Fibroblast of upper back skin (primary cell): ENCODE measurements at regions not wholly inside any gene's neighbourhood (a gene's known extent, or its start where the extent isn't known, plus 50 kb on each side); places are given as distances from the start of the nearest gene placed in this dataset.
A peak's percentile ranks its signal among the peaks of the same experiment; 100 is the strongest.
"Not testable (repeated sequence)": the region's sequence is repeated elsewhere in the genome, so short reads cannot be mapped to it uniquely, and the experiment has no call there.

Experiments
- DNase-seq: peaks from one replicate; pipeline ENCODE4 v3.0.0-alpha.2; 2013

DNA sequence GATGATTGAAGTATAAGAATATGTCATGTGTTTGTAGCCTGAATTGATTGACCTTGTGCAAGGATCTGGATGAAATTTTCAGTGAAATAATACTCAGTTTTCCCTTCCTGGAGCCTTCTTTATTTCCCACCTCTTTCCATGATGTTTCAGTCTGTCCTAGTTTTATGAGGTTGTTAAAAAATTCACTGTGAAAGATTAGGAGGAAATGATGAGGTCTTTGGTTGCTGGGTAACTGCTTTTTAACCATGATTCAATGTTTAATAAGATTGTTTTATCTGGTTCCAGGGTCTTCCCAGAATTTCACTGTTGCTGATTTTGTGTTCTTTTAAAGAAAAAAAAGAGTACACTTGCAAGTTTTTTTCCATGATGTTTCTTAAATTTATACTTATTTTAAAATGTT, 221.5 kb downstream of the MBL2 start:
- DNase-seq = no peak

DNA sequence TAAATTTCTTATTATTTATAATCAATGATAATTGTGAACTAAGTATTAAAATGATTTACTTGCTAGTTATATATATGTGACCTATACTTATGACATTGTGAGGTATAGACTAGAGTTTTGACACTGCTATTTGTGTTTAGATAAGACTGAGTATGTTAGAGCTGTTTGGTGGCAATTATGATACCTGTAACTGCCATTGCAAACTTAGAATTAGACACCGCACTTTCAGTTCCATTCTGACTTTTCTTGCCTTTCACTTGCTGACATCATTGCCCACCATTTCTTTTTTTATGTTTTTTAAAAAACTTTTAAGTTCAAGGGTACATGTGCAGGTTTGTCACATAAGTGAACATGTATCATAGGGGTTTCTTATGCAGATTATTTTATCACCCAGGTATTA, 214.5 kb downstream of the MBL2 start:
- no peak for DNase-seq

DNA sequence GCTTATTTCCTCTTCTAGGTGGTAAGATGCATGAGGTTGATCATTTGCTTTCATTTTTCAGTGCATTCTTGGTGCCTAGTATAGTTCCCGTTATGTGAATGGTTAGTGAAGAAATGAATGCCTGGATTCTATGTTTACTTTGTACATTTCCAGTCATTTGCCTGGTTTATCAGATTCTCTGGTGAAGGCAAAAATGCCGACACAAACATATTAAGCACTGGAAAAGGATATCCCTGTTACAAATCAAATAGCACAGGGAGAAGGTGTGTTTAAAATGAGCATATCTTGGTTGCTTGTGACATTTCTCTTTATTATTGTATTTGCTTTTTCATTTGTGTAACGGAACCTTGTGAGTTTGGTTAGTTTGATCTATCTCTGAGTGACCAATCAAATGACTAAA, 211.3 kb downstream of the MBL2 start:
- DNase-seq = no peak

DNA sequence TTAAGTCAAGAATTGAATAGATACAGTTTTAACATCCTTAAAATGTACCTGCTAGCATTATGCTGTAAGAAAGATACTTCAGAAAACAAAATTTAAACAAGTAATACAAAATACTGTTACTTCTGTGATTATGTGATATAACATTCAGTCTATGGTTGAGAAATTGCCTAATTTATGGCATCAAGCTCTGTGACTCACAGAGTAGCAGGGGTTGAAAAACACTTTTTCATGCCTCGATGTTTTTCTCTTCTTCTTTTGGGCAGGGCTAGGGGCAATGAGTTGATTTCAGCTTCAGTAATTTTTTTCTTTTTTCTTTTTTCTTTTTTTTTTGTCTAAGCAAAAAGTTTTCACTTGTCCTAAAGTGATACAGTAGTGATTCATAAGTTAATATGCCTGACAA, 209.2 kb downstream of the MBL2 start:
- no peak for DNase-seq

DNA sequence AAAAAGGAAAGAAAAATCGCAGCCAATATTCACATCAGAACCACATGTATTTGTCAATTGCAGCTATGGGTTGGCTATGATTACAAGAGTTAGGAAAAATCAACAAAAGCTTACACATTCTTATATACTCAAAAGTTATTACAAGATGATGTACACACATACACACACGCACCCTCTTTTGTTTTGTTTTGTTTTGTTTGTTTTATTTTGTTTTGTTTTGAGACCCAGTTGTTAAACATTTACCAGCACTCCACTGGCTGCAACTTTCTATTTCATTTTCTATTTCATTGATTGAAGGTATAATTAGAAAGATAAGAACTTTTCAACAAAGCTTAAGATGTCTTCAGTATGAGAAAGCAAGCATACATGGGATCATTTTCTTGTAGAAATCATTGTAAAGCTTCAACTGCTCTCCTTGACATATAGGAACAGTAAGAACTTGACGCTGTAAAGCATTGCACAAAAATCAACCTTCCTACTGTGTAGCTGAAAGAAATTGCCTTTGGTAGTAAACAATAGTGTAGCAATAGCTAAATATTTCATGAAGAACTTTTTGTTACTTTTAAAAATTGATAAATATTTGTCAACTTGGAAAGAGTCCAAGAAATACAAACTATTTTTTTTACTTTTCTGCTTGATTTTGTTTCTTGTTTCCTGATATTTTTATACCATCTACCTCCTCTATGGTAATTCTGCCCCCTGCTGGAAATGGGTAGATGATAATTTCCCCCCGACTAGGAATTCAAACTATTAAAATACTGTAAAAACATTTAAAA, 205.9 kb downstream of the MBL2 start:
- DNase-seq = peak; percentile 66

DNA sequence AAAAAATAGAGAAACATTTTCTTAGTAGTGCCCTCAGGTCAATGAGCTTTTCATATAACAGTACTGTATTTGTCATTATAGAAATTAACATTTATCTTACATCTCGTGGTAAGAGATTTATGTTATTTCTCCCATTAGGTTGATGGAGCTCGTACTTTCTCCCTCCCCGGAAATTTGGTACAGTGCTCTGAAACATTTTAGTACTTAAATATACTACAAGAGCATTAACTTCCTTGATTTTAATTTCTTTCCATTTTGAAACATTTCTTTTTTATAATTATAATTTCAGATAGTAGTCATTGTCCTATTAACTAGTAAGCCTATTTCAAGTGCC, 205.4 kb downstream of the MBL2 start:
- no peak for DNase-seq

DNA sequence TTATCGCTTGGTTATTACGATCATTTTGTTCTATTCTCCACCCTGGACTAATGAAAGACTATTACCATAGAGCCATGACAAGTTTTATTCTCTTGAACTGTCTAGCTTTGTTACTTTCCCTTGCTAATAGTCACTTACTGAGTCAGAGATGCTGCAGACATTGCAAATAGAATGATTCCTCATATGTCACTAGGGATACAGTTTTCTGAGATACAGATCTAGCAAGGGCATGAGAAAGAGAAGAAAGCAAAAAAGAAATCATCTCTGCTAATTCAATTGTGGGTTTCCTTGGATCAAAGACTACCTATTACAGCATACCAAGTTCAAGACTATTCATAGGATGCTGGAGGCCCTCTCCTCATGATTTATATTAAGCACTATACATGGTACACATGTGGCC, 204.3 kb downstream of the MBL2 start:
- peak; percentile 16 for DNase-seq

DNA sequence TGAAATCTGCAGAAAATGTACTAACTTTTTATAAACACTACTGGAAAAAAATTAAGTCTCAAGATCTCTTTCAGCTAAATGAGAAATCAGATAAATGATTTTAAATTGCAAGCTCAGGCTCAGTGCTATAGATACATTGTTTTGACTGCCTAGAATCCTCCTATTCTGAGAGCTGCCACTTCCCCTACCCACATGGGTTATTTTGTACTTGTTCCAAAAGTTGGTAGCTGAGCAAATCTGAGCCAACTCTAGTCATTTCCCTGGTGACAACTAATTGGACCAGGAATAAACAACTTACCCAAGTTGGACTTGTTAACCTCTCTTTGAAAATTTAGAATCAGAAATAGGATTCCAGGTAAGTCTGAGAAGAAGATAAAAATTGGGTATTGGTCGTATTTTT, 202.1 kb downstream of the MBL2 start:
- no peak for DNase-seq

DNA sequence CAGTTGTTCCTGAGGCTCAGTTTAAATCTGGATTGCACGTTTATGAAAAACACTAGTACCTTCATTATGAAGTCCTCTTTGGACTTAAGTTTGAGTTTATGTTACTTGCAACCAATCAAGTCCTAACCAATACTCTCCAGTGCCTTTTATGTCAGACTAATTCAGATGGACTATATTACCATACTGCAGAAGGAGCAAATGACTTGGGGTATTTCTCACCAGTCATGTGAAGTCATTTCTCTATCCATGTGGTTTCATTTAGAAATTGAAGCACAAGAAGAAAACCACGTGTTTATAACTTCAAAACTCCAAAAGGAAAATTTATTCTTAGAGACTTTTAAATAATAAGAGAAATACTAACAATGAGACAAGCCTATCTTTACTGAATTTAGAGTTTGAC, 201.6 kb downstream of the MBL2 start:
- DNase-seq = peak; percentile 38

DNA sequence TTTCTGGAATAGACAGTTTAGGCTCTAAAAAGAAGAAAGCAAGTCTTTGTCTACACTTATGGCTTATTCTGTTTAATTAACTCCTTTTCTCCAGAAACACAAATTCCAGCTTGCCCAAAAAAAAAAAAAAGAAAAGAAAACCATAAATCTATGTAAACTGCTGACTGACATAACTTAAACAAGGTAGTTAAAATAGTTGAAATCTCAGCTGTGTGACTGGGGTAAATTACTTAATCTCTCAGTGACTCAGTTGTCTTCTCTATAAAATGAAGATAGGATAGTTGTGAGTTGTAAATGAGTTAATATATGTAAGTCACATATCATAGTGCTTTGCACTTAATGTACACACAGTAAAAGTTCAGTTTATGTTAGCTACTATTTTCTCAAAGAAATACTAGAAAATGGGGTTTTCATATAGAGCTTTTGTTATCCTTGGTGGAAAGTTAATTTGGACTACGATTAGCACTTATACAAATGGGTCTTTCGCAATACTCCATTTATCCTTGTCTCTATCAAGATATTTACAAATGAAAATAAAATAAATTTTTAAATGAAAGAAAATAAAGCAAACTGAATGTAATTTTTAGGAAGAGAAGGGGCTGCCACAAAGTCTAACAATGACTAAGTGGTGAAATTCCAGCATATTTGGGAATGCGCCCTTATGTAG, 200.9 kb downstream of the MBL2 start:
- peak; percentile 4 for DNase-seq

DNA sequence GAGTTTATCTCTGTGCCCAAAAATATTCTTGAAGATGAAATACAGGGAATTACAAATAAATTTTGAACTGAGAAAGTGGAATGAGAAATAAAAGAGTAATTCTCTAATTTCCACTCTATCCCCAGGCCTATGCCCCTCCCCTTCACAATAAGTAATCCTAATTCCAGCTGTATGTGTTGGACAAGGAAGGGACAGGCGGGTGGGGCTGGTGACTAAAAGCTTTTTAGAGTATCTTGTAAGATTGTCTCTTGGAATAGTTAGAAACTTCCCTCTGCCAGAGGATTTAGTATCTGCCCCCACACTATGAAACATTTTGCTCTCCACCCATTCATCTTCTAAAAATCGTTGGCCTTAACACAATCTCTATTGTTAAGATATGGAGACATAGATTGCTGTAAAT, 199.2 kb downstream of the MBL2 start:
- DNase-seq = no peak

DNA sequence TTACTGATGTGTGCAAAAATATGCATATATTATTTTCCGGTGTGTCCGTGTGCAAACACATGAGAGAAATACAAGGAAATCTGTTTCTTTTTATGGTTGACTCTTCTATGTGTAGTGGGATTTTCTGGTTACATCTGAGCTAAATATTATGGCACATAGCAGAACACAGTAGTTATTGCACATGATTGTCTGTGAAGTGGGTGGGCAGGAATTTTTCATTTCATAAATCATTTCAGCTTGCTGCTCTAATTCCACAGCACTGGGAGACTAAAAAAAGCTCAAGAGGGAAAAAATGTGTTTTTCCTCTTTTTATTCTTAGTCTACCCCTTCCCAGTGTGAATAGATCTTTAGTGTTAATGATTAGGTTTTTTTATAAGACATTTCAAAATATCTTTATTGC, 197.9 kb downstream of the MBL2 start:
- DNase-seq = peak; percentile 68

DNA sequence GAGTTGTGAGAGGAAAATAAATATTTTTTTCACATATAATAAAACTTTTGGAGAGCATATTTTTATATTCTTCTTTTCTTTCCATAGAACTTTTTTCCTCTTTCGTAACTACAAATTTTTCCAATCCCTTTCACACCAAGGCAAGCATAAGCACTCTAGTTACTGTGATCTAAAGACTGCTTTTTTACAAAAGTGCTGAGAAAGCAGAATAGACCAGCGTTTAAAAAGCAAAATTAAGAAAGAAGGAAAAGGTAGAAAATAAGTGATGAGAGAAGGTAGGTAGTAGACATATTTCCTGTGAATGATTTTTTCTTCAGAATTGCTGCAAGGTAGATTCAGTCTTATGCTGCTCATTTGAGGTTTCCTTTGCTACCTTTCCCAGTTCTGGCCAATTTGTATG, 195.5 kb downstream of the MBL2 start:
- no peak for DNase-seq

DNA sequence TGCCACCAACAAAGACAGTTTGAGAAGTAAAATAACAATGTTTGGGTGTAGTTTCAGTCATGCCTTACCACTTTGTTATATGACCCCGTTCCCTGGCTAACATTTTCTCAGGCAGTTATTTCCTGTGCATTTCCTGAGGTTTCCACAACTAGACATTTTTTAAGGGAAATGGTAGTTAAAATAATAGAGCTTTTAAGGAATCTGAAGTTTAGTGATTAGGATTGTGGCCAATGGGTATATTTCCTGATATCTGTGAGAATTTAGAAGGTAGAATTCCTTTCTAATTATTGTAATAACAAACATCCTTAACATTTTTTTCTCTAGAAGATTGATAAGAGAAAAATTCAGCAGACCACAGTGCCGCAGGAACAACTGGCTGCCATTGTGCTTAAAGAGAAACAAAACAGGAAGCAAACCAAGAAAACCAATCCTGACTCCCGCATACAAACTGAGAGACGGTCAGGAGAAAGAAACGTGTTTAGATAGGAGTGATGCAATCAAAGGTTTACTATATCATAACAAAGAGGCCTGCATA, 193.6 kb downstream of the MBL2 start:
- DNase-seq = peak; percentile 5

DNA sequence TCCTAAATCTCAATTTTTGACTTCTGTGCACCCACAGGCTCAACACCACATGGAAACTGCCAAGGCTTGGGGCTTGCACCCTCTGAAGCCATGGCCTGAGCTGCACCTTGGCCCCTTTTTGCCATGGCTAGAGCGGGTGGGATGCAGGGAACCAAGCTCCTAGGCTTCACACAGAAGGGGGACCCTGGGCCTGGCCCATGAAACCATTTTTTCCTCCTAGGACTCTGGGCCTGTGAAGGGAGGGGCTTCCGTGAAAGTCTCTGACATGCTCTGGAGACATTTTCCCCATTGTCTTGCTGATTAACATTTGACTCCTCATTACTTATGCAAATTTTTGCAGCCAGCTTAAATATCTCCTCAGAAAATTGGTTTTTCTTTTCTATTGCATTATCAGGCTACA, 190.9 kb downstream of the MBL2 start:
- DNase-seq = not testable (repeated sequence)

DNA sequence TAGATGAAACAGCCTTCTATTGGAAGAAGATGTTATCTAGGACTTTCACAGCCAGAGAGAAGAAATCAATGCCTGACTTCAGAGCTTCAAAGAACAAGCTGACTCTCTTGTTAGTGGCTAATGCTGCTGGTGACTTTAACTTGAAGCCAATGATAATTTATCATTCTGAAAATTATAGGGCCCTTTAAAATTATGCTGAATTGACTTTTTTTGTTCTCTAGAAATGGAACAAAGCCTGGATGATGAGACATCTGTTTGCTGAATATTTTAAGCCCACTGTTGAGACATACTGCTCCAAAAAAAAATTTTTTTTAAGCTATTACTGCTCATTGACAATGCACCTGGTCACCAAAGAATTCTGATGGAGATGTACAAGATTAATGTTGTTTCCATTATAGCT, 189.2 kb downstream of the MBL2 start:
- DNase-seq = no peak

DNA sequence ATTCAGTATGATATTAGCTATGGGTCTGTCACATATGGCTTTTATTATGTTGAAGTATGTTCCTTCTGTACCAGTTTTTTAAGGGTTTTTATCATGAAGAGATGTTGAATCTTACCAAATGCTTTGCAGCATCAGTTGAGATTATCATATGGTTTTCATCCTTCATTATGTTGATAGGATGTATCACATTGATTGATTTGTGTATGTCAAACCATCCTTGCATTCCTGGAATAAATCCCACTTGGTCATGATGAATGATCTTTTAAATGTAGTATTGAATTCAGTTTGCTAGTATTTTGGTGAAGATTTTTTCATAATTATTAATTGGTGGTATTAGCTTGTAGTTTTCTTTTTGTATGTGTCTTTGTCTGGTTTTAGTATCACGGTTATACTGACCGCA, 185.9 kb downstream of the MBL2 start:
- no peak for DNase-seq

DNA sequence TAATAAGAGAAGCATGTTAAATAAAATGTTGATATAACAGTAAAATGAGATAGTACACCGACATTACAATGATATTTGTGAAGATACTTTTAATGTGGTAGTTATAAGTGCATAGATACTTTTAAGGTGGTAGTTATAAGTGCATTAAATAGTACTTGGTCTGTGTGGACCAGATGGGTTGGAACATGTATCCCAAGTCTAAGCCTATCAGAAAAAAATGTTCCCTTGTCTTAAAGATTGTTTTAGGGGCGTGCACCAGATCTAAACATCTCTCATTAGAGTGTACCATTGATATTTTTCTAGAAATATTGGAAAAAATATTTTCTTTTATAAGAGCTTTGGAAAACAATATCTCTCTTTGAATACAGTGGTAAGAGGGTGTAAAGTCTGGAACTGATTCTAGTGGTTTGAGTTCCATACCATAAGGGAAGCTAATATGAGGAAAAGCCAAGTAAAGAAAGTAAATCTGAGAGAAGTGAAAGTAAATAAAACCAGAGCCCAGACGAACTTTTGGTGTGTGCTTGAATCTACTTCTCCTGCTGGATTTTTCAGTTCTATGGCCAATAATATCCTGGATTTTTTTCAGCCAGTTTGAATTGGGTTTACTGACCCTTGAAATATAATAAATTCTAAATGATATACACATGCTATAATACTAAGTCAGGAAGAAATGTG, 175.3 kb downstream of the MBL2 start:
- peak; percentile 28 for DNase-seq

DNA sequence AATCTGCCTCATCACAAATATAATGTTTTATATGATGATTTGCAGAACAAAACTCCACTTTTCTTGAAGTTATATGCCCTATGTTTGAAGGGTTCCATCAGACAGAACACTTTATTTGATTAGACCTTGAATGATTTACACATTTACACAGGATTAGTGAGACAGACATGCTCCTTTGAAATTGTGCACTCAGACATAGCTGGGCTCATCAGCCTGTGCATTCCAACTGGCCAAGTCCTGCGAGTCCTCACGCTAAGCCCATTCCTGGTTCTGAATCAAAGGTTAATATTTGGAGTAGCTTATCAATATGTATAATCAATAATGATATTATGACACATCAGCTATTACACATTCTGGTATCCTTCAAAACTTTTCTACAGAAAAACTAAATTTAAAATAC, 173.6 kb downstream of the MBL2 start:
- no peak for DNase-seq

DNA sequence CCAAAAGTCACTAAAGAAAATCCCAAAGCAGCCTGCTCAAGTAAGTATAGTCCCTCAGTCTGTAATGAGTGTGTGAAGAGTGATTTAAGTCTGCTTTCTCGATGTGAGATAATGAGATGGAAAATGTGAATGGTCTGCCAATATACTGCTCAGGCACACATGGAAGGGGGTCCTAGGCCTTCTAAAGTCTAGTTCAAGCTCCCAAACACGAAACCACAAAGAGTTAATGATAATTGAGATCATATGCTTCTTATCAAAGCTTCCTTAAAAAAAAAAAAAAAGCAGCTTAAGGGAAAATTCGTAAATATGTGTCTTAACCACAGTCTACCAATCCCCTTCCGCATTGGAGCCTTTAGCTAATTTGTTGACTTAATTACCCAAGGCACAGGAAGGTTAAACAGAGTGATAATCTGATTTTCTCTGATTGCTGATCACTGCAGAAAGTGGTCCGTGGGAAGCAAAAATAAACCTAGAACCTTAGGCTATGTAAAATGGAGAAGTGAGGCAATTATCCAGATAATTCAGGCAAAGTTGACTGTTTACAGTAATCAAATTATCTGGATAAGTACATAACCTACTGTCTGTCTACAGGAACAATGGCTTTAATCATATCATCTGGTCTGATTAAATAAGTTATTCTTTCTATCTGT, 172.9 kb downstream of the MBL2 start:
- peak; percentile 17 for DNase-seq

DNA sequence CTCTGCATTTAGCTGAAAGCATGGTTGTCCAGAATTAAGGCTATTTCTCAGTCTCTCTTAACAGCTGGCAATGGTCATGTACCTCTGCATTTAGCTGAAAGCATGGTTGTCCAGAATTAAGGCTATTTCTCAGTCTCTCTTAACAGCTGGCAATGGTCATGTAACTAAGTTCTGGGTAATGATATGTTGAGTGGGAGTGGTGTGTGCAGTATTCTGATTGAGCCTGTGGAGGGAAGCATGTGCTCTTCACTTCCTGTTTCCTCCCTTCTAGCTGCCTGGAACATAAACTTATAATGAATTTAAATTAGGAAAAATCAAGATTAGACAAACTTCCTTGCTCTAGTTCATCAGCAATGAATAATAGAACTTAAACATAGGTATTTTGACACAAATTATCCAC, 168.5 kb downstream of the MBL2 start:
- not testable (repeated sequence) for DNase-seq

DNA sequence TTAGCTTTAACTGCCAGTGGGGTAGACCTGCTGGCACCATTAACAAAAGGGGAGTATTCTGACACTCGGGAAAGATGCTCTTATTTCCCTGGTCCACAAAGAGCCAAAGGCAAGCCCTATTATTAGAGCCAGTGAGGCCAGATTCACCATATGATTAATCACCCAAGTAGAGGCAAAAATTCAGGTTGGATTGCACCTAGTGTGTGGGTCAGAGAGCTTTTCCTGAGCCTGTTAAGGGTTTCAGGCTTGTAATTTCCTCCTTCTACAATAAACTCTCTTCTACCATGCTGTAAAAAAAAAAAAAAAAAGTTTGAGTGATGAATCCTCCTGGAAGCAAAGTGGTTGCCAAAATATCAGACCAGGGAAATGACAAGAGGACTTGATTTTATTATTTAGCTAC, 163.5 kb downstream of the MBL2 start:
- no peak for DNase-seq

DNA sequence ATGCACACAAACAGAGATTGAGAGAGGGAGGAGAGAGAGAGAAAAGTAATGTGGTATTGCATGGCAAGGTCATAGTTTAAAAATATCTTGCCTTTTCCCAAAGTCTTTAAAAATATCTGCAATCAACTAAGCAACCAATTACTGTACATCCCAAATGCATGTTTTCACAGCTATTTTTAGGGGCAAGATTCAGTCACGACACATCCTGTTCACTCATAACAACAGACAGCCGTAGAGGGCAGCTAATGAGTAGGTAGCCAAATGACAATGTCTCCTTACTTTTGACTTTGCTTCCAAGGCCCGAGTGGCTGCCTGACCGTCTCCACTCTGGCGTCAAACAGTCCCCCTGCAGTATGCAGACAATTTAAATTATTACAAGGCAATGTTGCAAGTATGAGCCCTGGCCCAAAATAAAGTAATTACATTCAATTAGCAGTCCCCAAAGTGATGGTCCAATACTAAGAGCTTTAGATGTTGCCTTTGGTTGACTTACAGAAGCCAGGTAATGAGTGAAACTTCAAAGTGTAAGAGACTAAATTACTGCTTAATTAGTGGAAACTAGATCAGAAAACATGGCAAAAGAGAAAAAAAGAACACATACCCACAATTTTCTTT, 162.9 kb downstream of the MBL2 start:
- DNase-seq = no peak
